HG03060 (cell line): ENCODE measurements at regions not wholly inside any gene's neighbourhood (a gene's known extent, or its start where the extent isn't known, plus 50 kb on each side); places are given as distances from the start of the nearest gene placed in this dataset.

Experiments used
- ATAC-seq: cut with Tn5 transposase; IDR thresholded peaks from one replicate; pipeline ENCODE4 v1.9.1; 2021; ENCODE audit warnings: low read depth, moderate number of reproducible peaks; ENCODE audit not compliant: unreplicated experiment

GRCh38 chr3:72009851-72010443 is 225.0 kb upstream of the PROK2 start:
- no peak for ATAC-seq

- no peak for ATAC-seq
These were observed 223.5 kb upstream of the PROK2 start for GRCh38 chr3:72008226-72008996.

GRCh38 chr3:72006631-72007556 is 221.9 kb upstream of the PROK2 start:
- no peak for ATAC-seq

- no peak for ATAC-seq
These were observed 219.9 kb upstream of the PROK2 start for GRCh38 chr3:72004749-72005292.

- ATAC-seq: no peak
These were observed 219.0 kb upstream of the PROK2 start for GRCh38 chr3:72003936-72004335.

- ATAC-seq: no peak
These were observed 216.8 kb upstream of the PROK2 start for GRCh38 chr3:72001758-72002157.

GRCh38 chr3:71998995-71999673 is 214.2 kb upstream of the PROK2 start:
- no peak for ATAC-seq

- ATAC-seq: no peak
These were observed 212.2 kb upstream of the PROK2 start for GRCh38 chr3:71997066-71997653.

GRCh38 chr3:71994906-71995305 is 210.0 kb upstream of the PROK2 start:
- ATAC-seq: no peak

GRCh38 chr3:71994203-71994602 is 209.3 kb upstream of the PROK2 start:
- ATAC-seq: no peak

GRCh38 chr3:71991681-71992080 is 206.7 kb upstream of the PROK2 start:
- ATAC-seq: no peak

- ATAC-seq: no peak
These were observed 206.1 kb upstream of the PROK2 start for GRCh38 chr3:71991046-71991445.

- no peak for ATAC-seq
These were observed 205.6 kb upstream of the PROK2 start for GRCh38 chr3:71990545-71990944.

- no peak for ATAC-seq
These were observed 204.2 kb upstream of the PROK2 start for GRCh38 chr3:71989165-71989564.

- no peak for ATAC-seq
These were observed 202.9 kb upstream of the PROK2 start for GRCh38 chr3:71987828-71988227.

- ATAC-seq: no peak
These were observed 202.3 kb upstream of the PROK2 start for GRCh38 chr3:71987089-71987735.

GRCh38 chr3:71986606-71987005 is 201.7 kb upstream of the PROK2 start:
- ATAC-seq: no peak

GRCh38 chr3:71984843-71985613 is 200.1 kb upstream of the PROK2 start:
- peak; percentile 86 for ATAC-seq

- ATAC-seq: no peak
These were observed 198.7 kb upstream of the PROK2 start for GRCh38 chr3:71983694-71984093.
